DOHH2 (cell line): ENCODE measurements at regions not wholly inside any gene's neighbourhood (a gene's known extent, or its start where the extent isn't known, plus 50 kb on each side); places are given as distances from the start of the nearest gene placed in this dataset.

Experiments used
- H3F3A ChIP-seq: fragments of 200-600 bp; sonication (generic), shearing (Covaris generic); 2 replicates; pipeline ENCODE4 v1.6.0; 2016; ENCODE audit warnings: antibody characterized with exemption, mild to moderate bottlenecking; ENCODE audit not compliant: control insufficient read depth, insufficient read depth
- H3K27ac ChIP-seq: fragments of 200-600 bp; sonication (generic); 2 replicates; pipeline ENCODE4 v1.5.1; 2014; ENCODE audit warnings: low read depth, mild to moderate bottlenecking, low read length, moderate library complexity
- H3K27me3 ChIP-seq: fragments of 200-600 bp; sonication (generic); 2 replicates; pipeline ENCODE4 v1.6.1; 2014; ENCODE audit warnings: mild to moderate bottlenecking, low read length, mixed read lengths; ENCODE audit not compliant: control insufficient read depth
- H3K36me3 ChIP-seq: fragments of 200-600 bp; sonication (generic); 2 replicates; pipeline ENCODE4 v1.6.1; 2014; ENCODE audit warnings: mild to moderate bottlenecking, low read length, moderate library complexity, mixed read lengths; ENCODE audit not compliant: control insufficient read depth
- H3K4me1 ChIP-seq: fragments of 200-600 bp; sonication (generic); 2 replicates; pipeline ENCODE4 v1.6.1; 2014; ENCODE audit warnings: mild to moderate bottlenecking, low read length, mixed read lengths; ENCODE audit not compliant: control insufficient read depth
- H3K4me2 ChIP-seq: fragments of 200-600 bp; sonication (generic); 2 replicates; pipeline ENCODE4 v1.6.0; 2014; ENCODE audit warnings: mild to moderate bottlenecking, low read length, moderate library complexity
- H3K4me3 ChIP-seq: fragments of 200-600 bp; sonication (generic); 2 replicates; pipeline ENCODE4 v1.5.1; 2014; ENCODE audit warnings: mild to moderate bottlenecking, low read length, mixed read lengths
- H3K79me2 ChIP-seq: fragments of 200-600 bp; sonication (generic); 2 replicates; pipeline ENCODE4 v1.6.1; 2014; ENCODE audit warnings: mild to moderate bottlenecking, low read length, mixed read lengths; ENCODE audit not compliant: control insufficient read depth
- H3K9me2 ChIP-seq: fragments of 200-600 bp; sonication (generic); replicated peaks from 2 replicates; pipeline ENCODE4 v1.6.1; 2014; ENCODE audit warnings: mild to moderate bottlenecking, low read length, mixed read lengths; ENCODE audit not compliant: control insufficient read depth
- H3K9me3 ChIP-seq: fragments of 200-600 bp; sonication (generic); 2 replicates; pipeline ENCODE4 v1.6.1; 2014; ENCODE audit warnings: antibody characterized with exemption, low read length, mixed read lengths; ENCODE audit not compliant: control insufficient read depth, insufficient read depth
- H4K20me1 ChIP-seq: fragments of 200-600 bp; sonication (generic); 2 replicates; pipeline ENCODE4 v1.6.0; 2014; ENCODE audit warnings: low read depth, mild to moderate bottlenecking, antibody characterized with exemption, low read length, moderate library complexity; ENCODE audit not compliant: control insufficient read depth, insufficient read depth
- EZH2phosphoT487 ChIP-seq: fragments of 200-600 bp; sonication (generic); IDR thresholded peaks from 2 replicates; pipeline ENCODE4 v1.6.1; 2017; ENCODE audit warnings: borderline replicate concordance, mild to moderate bottlenecking, antibody characterized with exemption, low read length, moderate library complexity, mixed read lengths
- TF ChIP-seq, protein P1 (sequence below): fragments of 200-600 bp; sonication (generic); IDR thresholded peaks from one replicate; pipeline ENCODE4 v1.5.1; 2014; ENCODE audit warnings: antibody characterized with exemption, mild to moderate bottlenecking, low read depth, low read length; ENCODE audit not compliant: poor library complexity, severe bottlenecking

DNA sequence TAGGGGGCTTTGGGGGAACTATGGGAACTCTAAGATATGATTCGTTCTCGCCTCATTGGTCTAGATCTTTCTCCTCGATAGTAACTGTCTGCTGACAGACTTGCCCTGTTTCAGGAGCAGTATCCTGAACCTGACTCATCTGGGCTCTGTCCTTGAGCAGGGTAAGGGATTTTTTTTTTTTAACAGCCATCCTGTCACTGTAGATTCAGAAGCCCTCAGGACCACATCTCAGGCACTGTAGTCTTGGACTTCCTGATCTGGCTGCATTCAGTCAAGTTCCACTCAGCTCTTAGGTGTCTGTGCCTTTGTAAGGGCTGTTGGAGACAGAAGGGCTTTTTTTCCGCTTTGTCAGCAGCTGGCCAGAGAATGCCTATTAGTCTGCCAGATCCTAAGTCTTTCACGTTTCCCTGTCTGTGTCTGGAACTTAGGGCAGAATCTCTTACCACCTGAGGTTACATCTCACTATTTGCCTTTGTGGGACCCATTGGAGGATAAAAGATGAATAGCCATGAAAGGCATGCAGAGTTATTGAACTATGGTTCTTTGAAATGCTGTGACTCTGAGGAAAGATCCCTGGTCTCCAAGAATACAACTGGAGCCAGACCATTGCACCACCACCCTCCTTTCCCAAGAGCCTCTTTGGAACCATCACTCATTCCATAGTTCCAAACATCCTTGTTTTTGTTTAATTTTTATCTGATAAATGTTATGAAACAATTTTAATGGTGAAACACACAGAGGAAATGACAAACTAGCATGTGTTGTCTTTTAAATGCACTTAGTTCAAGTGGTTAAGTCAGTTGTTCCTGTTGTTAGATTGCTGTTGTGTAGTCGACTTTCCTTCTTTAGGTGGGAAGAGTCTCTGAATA, 49.7 kb upstream of the MACF1 start:
- H3K36me3 ChIP-seq, result no peaks in the 10 kb centered on the region
- H3K27ac ChIP-seq, result no peak overlapping the region
- H3K9me2 ChIP-seq, result no peaks in the 10 kb centered on the region
- no peaks in the 10 kb centered on the region for H4K20me1 ChIP-seq
- no peak overlapping the region for H3K4me3 ChIP-seq
- peaks cover 56% of the 10 kb centered on the region for H3K27me3 ChIP-seq
- TF ChIP-seq EZH2phosphoT487, result no peak
- TF ChIP-seq, protein P1, sequence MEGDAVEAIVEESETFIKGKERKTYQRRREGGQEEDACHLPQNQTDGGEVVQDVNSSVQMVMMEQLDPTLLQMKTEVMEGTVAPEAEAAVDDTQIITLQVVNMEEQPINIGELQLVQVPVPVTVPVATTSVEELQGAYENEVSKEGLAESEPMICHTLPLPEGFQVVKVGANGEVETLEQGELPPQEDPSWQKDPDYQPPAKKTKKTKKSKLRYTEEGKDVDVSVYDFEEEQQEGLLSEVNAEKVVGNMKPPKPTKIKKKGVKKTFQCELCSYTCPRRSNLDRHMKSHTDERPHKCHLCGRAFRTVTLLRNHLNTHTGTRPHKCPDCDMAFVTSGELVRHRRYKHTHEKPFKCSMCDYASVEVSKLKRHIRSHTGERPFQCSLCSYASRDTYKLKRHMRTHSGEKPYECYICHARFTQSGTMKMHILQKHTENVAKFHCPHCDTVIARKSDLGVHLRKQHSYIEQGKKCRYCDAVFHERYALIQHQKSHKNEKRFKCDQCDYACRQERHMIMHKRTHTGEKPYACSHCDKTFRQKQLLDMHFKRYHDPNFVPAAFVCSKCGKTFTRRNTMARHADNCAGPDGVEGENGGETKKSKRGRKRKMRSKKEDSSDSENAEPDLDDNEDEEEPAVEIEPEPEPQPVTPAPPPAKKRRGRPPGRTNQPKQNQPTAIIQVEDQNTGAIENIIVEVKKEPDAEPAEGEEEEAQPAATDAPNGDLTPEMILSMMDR, result no peak
- H3K79me2 ChIP-seq, result no peaks in the 10 kb centered on the region
- H3K4me1 ChIP-seq, result no peaks in the 10 kb centered on the region
- H3K4me2 ChIP-seq, result no peak overlapping the region
- no peaks in the 10 kb centered on the region for H3F3A ChIP-seq
- no peaks in the 10 kb centered on the region for H3K9me3 ChIP-seq
